GM19023 (cell line): ENCODE measurements at regions not wholly inside any gene's neighbourhood (a gene's known extent, or its start where the extent isn't known, plus 50 kb on each side); places are given as distances from the start of the nearest gene placed in this dataset.

Experiments
- ATAC-seq: cut with Tn5 transposase; IDR thresholded peaks from one replicate; pipeline ENCODE4 v1.9.1; 2021; ENCODE audit warnings: mild to moderate bottlenecking, moderate library complexity; ENCODE audit not compliant: unreplicated experiment

DNA sequence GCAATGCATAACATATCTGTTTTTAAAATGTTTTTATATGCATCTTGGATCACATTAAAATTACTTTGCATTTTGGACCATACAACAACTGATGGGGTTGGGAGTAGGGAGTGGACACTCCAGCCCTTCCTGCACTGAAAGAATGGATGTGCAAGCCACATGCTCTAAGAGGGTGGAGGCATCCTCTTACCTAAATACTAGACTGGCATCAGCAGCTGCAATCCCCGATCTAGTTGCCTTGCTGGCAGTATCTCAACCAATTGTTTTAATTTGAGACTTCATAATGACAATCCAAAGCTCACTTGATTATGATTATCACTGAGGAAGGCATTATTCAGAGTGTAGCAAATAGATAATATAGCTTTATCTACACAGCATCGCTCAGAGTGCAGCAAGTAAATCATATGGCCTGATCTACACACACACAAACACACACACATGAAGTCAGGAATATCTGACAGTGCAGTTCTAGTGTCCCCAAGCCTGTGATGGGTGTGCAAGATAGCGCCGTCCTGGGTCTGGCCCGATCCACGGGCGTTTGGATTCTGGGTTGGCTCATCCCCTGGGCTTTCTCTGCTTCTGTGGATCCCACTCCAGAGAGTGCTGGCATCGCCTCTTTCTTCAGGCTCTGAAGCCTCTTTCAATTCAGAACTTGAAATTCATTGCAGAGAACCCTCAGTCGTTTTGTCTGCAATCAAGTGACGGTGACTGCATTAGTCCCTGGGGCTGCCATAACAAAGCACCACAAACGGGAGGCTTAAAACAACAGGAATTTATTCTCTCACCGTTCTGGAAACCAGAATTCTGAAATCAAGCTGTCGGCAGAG, 181.3 kb downstream of the ETS2 start:
- no peak for ATAC-seq

DNA sequence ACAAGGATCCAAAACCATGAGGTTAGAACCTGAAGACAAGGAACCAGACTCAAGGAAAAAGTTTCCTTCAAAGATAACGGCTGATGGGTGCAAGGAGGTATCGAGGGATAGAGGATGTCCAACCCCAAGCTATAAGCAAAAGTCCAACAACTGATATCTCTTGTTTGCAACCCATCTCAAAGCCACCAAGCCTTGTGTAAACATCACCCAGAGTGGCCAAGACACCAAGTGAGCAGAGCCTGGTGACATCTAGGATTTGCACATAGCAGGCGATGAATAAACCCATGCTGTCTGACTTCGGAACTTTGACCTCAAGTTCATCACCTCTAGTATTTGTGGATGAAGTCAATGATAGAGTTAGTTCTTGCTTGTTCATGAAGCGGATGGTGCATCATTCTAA, 180.7 kb downstream of the ETS2 start:
- no peak for ATAC-seq

DNA sequence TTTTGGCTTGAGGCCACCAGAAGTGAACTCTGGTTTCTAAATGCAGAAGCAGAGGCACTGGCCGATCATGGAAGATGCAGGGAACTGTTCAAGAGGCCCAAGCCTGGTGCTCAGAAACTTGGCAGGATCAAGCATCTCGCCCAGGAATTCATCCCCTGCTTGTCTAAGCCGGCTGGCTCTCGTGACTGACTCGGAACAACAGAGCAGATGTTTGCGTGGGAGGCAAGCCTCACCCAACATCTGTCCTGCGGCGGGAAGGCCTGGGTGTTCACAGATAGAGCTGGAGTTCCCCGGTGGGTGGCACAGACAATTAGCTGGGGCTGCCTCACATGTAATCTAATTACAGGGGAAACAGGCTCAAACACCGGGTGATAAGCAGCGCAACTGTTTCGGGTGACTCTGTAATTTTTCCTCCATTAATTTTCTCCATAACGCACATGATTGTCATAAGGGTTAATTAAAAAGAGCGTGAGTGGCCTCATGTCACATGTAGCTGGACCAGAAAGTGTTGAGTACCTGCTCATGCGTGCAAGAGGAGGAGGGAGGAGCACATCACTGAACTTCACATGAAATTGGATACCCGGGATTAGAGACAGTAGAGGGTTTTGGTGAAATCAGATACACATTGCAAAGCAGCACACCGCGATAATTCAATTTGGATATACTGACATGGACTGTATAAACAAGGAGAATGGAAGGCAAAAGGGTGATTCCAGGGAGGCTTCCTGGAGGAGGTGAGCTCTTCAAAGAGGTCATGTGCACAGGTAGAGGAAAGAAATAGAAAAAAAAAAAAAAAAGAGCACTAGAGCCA, 180.0 kb downstream of the ETS2 start:
- ATAC-seq, result no peak

DNA sequence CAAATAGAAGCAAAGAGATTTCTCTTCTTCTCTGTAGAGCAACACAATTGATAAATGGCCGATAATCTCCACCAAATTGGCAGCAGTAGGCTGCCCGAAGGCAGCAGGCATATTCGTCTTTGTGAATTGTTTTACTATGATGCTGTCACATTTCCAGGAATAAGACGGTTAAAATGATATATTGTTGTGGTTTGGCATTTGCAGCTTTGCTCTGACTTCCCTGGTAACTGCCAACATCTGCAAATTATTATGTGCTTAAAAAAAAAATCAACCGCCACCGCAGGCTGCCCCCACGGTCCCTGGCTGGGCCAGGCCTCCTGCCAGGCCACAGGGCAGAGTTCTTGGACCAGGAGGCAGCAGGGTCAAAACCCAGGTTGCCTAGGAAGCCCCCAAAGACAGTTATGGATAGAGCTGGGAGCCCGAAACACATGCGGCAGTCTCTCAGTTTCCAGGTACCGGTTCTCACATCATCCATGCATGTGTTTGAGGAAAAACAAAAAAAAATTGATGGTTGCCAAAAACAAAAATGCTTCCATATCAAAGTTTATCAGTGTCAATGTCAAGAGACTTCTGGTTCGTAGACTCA, 179.3 kb downstream of the ETS2 start:
- no peak for ATAC-seq

DNA sequence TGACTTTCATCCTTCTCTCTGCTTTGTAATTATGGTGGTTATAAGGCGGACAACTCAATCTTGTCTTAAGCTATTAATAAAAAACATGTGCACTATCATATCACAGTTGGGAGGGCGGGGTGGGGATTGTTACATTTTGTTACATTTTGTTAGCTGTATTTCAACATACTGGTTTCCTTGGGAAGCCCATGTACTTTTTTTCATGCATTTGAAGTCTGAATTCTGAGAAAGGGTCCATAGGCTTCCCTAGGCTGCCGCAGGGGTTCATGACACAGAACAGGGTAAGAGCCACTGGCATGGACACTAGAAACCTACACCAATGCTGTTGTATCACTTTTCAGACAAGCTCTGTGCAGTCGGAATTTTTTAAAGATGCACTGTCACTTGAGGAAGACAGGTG, 178.8 kb downstream of the ETS2 start:
- ATAC-seq, result no peak

DNA sequence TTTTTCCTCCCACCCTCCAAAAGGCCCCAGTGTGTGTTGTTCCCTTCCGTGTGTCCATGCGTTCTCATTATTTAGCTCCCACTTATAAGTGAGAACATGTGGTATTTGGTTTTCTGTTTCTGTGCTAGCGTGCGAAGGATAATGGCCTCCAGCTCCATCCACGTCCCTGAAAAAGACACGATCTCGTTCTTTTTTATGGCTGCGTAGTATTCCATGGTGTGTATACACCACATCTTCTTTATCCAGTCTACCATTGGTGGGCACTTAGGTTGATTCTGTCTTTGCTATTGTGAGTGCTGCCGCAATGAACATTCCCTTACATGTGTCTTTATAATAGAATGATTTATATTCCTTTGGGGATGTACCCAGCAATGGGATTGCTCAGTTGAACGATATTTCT, 177.8 kb downstream of the ETS2 start:
- ATAC-seq, result no peak

DNA sequence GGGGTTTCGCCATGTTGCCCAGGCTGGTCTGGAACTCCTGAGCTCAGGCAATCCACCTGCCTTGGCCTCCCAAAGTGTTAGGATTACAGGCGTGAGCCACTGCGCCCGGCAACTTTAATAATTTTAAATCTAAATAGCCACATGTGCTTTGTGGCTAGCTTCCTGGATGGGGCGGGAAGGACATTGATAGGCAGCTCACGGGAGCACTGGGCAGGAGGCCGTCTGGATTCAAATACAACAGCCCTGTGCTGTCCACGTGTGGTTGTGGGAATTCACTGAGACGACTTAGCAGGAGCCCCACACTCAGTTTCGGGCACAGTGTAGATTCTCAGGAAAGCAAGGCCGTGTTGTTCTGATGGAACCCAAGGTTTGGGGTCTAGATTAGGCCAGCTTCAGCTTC, 177.1 kb downstream of the ETS2 start:
- no peak for ATAC-seq

DNA sequence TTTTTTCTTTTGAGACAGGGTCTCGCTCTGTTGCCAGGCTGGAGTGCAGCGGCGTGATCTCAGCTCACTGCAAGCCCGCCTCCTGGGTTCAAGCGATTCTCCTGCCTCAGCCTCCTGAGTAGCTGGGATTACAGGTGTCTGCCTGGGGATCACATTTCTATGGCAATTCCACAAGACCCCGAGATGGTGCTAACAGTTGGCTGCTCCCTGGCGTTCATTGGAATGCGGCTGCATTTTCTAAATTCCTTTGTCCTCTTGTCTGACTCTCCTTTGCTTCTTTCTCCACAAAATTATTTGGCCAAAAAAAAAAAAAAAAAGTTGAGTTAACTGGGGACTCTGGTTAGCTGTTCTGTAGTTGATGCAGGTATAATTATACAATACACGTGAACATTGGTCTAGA, 176.4 kb downstream of the ETS2 start:
- ATAC-seq, result no peak

DNA sequence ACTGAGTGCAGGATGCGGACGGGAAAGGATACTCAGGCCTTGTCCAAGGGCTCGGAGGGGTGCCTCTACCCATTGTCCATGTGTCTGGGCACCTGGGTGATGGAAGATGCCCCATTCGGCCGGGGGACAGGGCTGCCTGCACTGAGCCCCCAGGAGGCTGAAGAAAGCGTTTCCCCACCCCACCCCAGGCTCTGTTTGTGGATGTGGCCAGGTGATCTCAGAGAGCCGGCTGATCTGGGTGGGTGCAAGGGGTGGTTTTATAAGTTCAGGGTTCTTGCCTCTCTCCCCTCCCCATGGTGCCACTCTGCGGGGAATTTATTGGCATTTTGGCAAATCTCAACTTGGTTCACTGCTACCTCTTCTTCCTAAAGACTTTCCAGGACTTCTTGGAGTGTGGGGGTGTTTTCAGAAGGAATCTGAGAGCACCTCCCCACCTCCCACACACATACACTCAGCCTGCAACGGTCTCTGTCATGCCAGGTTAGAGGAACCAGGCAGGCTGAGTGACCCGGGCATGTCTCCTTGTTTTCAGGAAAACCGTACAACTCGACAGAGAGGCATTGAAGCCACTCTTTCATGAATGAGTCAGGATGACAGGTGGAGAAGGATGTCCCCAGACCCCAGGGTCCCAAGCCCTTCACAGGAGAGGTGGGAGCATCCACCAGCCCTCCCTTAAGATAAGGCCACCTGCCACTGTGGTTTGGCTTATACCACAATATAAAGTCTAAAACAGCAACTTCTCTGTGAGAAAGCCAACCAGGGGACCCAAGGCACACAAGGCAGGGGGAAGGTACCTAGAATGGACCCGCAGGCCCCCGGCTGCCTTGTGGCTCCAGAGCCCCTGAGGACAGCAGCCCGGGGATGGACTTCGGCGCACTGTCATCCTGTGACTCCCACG, 174.9 kb downstream of the ETS2 start:
- ATAC-seq, result no peak

DNA sequence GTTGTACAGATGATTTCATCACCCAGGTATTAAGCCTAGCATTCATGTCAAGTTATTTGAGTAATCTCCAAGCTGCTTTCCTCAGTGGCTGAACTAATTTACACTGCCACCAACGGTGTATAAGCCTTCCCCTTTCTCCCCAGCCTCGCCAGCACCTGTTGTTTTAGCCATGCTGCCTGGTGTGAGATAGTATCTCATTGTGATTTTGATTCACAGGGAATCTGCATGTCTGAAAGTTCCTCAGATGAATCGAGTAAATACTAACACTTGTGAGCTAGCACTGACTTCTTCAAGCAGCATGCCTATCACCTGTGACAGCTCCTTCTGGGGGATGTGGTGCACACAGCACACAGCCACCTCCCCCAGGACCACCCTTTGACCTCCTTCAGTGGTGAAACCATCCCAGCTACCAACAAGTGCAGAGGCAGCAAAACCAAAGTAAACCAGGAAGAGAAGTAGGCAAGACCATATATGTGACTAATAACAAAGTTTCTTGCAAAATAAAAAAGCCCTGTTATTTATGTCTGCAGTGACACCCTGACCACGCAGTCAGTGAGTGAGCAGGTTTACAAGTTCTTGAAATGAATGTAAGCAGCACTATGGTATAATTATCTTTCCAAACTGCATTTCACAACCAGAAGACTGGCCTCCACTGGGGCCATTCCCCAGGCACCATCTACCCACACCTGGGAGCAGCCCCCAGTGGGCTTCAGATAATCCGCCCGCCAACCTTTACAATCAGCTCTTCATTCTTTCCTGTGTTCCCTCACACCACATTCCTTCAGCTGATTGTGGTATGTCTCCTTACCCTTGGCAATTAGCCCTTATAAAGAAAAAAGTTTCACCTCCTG, 173.8 kb downstream of the ETS2 start:
- no peak for ATAC-seq

DNA sequence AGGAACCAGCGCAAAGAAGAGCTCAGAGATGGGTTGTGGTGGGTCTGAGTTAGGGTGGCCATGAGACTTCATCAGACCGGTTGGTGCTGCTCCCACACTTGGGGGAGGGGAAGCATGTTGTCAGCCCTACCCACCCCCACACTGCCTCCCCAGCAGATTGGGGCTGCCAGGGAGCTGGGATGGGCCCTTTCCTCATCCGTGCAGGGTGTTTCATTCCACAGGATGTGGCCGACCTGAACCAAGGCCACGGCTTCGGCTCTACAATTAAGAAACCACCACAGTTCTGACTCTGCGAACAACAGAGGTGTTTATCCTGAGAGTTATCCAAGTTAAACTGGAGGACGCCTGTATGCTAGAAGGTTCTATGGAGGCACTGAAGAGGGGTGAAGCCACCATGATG, 171.2 kb downstream of the ETS2 start:
- no peak for ATAC-seq

DNA sequence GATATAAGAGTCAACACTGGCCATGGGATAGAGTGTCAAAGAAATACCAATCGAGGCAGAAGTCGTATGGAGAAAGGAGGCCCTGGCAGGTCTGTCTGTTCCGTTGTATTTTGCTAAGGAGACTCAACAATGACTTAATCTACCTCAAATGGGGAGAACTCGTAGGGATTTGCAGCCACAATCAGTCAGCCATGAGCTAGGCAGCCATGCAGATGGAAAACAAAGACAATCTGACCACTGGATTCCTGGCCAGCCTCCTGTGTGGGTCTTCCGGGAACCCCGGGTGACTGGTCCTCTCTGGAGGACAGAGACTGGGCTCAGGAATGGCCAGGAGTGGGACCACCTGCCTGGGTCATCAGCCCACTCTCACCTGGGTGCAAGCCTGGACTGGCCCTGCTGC, 167.8 kb downstream of the ETS2 start:
- no peak for ATAC-seq

DNA sequence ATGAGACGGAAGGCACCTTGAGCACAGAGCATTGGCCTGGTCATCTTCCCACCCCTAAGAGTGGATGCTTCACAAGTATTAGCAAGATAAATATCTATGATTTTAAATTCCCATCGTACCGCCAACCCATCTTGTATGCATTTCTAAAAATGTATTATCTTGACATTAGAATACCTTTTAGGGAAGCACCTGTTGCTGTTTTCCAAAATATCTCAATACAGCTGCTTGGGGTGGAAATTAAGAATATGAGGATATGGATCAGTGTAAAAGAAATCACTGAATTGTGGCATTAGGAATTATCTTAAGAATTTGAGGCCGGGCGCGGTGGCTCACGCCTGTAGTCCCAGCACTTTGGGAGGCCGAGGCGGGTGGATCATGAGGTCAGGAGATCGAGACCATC, 166.3 kb downstream of the ETS2 start:
- no peak for ATAC-seq

DNA sequence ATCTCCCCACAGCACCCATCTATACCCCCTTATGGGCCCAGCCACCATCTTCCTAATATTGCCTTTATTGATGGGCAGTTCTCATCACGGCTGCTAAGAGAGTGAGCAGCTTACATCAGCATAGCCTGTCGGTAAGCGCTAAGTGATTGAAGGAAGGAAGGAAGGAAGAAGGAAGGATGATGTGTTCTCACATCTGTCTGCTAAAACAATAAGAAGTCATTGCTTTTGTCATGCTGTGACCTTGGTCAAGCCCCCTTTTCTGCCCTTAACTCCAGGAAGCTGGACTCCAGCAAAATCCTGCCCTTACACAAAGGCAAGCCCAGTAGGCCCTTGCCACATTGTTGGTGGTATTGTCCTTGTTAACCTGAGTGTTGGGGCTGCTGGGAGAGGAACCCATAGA, 165.0 kb downstream of the ETS2 start:
- no peak for ATAC-seq

DNA sequence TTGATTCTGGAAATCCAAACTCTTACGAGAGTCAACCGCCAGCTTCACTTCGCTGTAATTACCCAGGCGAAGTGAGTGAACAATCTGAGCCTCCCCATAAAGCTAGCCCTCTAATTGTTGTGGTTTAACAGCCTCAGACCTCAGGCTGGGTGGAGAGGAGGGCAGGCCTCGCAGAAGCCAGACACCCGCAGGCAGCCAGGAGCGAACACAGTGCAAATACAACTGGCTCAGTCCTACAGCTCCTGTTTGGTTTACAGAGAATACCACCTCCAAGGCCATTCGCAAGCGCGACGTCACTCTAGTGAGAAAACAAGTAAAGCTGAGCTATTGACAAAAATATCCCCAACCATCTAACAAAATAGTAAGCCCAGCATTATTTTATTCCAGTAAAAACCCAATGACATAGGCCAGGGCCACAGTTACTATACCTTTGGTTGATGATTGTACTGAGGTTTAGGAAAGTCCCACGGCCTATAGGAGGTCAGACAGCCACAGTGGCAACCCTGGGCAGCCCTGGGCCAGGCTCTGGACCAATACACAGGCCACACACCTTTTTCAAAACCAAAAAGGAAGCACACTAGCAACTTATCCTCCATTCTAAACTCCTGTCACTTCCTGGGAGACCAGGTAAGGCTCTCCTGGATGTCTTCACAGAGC, 163.3 kb downstream of the ETS2 start:
- no peak for ATAC-seq

DNA sequence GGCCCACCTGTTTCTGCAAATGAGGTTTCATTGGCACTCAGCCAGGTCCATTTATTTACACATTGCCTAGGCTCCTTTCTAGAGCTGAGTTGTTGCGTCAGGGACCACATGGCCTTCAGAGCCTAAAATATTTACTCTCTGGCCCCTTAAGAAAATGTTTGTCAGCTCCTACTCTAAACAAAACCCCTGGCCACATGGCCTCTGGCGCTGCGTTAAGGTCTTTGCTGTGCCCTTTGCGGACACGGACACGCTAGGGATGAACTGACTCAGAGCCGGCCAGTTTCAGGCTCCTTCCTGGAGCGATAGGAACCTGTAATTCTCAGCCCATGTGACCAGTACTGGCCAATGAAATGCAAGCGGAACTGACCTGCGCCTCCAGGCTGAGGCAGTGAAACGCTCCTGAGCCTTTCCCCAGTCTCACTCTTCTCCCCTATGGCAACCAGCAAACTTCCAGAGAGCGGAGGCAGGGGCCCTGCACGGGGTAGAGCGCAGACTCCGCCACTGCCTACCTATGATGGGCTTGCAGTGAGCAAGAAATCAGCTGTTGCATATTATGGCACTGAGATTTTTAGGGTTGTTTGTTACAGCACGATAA, 160.3 kb downstream of the ETS2 start:
- no peak for ATAC-seq

DNA sequence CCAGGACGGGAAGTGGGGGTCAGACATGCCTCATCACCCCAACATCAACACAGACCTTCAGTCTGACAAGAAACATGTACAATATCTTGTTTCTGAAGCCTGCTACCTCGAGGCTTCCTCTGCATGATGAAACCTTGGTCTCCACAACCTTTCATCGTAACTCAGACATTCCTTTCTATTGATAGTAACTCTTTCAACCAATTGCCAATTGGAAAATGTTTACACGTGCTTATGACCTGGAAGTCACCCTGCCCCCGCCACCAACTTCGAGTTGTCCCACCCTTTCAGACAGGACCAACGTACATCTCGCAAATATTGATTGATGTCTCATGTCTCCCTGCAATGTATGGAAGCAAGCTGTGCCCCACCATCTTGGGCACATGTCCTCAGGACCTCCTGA, 159.5 kb downstream of the ETS2 start:
- no peak for ATAC-seq

DNA sequence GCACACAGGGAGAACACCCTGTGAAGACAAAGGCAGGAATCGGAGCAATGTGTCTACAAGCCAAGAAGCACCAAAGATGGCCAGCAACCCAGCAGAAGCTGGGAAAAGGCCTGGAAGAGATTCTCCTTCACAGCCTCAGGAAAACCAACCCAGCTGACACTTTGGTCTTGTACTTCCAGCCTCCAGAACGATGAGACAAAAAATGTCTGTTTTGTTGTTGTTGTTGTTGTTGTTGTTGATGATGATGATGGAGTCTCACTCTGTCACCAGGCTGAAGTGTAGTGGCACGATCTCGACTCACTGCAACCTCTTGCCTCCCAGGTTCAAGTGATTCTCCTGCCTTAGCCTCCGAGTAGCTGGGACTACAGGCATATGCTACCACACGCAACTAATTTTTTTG, 157.3 kb downstream of the ETS2 start:
- ATAC-seq, result no peak

DNA sequence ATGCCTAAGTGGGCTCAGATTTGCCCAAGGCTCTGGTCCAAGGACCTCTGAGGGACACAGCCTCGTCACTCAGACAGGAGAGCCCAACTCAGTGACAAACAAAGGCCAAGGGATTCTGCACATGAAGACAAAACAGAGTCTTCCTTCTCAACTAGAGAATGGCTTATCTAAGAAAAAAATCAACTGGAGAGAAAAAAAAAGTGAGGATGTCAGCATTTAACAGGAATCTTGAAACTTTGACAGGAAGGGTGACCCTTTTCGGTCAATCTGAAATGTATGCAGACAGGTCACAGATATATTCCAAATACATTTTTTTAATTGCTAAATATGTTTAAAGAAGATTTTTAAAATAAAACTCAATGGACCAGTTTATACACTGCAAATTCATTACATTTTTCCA, 154.5 kb downstream of the ETS2 start:
- ATAC-seq, result no peak
